Stimulated activated CD4-positive, alpha-beta T cell treated with anti-CD3 and anti-CD28 coated beads, TNF-alpha, amount 100 ng/mL, for 4 hours (primary cell): ENCODE measurements at regions not wholly inside any gene's neighbourhood (a gene's known extent, or its start where the extent isn't known, plus 50 kb on each side); places are given as distances from the start of the nearest gene placed in this dataset.

Experiments
- DNase-seq, 3 experiments: peaks; one replicate each; pipeline ENCODE4 v3.0.0-alpha.2; 2020; ENCODE audit warnings: low read depth in 3 of 3

DNA sequence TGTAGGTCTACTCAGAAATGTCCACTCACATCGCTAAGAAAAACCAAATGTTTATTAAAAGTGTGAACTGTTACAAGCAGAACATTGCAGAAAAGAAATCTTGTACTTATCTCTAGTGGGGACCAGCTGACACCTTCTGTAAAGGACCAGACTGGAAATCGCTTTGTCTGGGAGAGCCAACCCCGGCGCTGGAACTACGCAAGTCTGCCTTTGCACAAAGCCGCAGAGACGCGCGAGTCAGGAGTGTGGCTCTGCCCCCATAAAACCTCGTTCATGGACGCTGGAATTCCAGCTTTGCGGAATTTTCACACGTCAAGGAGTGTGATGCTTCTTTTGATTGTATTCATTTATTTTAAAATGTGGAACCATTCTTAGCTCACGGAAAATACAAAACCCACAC, 141.9 kb upstream of the SALL3 start:
- DNase-seq = no peak

GRCh38 chr18:78838183-78838582, 141.4 kb upstream of the SALL3 start:
- no peak for DNase-seq

- DNase-seq = no peak
Measured at GRCh38 chr18:78849046-78849445, 130.6 kb upstream of the SALL3 start.

DNA sequence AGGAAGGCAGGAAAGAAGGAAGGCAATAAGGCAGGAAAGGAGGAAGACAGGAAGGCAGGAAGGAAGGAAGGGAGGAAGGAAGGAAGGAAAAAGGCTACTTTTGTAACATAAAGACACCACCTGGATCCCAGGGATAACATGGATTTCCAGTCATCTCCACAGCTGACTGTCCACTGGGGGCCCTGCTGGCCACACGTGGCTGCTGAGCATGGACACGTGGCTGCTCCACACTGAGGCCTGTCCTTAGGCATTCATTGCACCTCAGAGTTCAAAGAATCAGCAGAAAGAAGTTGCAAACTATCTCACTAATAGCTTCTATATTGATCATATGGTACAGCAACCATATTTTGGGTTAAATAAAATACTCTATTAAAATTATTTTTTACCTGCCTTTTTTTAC, 130.2 kb upstream of the SALL3 start:
- no peak for DNase-seq

DNA sequence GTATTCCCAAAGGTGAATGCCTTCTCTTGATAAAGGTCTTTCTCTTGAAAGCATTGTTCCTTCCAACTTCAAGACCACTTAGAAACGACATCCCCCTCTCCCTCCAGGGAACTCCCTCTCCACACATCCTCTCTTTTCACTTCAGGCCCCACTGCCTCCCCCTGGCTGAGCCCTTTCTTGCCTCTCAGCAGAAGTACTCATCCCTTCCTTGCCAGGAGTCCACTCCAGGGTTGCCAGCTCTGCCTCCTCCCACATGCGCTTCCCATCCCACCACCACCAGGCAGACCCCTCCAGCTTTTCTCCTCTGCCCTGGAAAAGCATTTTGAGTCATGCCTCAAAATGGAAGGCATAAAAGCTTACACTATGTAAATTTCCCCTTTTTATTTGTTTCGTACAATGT, 126.3 kb upstream of the SALL3 start:
- DNase-seq = no peak

- DNase-seq = no peak
Measured at GRCh38 chr18:78855188-78855587, 124.4 kb upstream of the SALL3 start.

GRCh38 chr18:78856569-78857313, 122.9 kb upstream of the SALL3 start:
- DNase-seq = no peak

GRCh38 chr18:78857314-78858150, 122.1 kb upstream of the SALL3 start:
- DNase-seq = no peak

- no peak for DNase-seq
Measured at GRCh38 chr18:78859686-78860085, 119.9 kb upstream of the SALL3 start.

GRCh38 chr18:78860117-78860516, 119.5 kb upstream of the SALL3 start:
- DNase-seq = no peak

DNA sequence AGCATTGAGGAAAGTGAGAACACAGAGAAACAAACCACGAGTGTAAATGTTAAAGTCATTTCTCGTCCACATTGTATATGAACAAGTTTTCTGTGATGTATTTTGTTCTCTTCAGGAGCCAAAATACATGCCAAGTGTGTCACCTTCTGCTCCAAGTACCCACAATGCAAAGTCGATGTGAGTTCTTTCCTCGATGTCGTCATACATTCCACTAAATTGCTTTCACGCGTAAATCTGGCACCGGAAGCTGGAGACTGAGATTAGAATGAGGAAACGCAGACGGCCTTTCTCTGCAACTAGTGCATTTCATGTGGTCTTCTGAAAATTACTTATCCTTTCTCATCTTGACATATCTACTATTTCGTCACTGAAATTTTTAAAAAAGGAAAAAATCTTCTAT, 118.5 kb upstream of the SALL3 start:
- DNase-seq = no peak

- DNase-seq = no peak
Measured at GRCh38 chr18:78861706-78862105, 117.9 kb upstream of the SALL3 start.

DNA sequence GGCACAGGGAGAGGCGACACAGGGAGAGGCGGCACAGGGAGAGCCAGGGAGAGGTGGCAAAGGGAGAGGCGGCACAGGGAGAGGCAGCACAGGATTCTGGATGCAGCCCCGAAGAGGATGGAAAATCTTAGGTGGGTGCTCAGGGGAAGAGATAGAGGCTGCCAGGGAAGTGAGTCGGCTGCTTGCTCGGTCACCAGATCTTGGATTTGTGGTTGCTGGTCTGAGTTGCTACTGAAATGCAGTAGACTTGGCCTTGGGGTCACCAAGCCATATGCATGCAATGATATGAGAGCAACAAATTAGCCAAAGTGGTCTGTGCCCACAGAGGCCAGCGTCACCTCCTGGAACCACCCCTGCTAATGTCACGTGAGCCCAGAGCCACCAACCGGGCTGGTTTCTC, 117.2 kb upstream of the SALL3 start:
- DNase-seq = no peak

GRCh38 chr18:78865056-78865598, 114.5 kb upstream of the SALL3 start:
- no peak for DNase-seq

DNA sequence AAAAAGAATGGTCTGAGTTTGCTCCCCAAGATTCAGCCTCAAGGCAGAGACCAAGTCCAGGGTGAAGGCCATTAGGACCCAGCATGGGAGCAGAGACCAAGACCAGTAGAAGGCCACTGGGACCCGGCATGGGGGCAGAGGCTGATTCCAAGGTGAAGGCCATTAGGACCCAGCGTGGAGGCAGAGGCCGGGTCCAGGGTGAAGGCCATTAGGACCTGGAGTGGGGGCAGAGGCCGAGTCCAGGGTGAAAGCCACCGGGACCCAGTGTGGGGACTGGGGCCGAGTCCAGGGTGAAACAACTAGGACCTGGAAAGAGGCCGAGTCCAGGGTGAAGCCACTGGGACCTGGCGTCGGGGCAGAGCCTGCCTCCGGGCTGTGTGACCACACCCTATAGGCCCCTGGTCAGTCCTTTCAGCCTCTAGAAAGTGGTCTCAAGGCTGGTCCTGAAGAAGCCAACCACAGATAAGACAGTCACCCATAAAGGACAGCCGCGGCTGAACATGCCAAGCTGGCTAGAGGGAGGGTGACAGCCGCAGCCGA, 113.8 kb upstream of the SALL3 start:
- DNase-seq = no peak

- no peak for DNase-seq
Measured at GRCh38 chr18:78867131-78867530, 112.5 kb upstream of the SALL3 start.

DNA sequence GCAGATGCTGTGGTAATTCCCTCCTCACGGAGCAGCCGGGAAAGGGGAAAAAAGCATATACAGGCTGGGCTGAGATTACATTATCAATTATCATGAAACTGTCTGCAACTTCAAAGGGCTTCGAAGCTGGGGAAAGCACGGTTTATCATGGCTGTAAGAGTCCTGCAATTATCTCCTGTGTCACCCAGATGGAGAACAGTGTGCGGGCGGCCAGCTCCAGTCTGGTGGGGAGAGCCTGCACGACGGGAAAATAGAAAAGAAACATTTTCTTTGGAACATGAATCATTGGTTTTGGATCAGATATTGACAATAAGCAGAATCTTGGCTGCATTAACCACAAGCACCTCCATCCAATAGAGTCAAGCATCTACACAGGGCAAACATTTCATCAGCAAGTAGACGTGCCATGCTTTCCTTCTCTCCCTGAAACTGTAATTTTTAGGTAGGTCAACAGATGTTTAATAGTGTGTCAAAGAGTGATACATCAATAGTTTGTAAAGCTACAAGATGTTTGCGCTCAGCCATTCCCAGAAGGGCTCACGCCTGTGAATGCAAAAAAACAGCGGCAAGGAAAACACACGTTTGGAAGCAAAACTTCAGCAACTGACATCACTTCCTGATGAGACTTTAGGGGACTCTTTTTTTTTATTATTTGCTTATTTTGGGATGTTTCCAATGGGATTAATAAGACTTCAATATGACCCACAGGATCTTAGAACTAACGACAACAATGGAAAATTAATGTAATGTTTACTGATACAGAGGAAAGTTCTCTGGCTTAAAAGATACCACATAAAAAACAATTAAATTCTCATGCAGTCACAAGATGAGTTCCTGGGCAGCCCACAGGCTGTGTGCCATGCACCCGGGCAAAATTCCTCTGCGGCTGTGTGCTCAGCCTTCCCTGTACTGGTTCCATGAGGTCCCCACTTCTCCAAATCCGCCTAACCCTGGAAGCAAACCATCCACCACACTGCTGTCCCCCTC, 111.0 kb upstream of the SALL3 start:
- DNase-seq = no peak

DNA sequence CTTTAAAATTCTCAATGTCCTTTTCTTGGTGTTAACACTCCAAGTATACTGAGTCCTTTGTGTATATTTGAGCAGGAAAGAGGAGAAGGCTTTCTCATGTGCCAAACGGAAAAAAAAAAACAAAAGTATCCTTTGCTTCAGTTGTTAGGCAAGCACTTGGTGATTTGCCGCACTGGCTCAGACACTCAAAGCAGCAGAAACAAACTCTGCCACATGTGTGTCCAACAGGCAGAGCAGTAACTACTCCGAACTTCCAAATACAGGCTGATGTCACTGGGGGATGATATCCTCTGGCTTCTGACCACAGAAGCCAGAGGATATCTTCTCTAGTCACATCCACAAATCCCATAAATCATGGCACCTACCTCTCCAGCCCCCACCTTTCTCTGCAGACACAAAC, 108.0 kb upstream of the SALL3 start:
- DNase-seq = no peak

GRCh38 chr18:78873926-78874500, 105.6 kb upstream of the SALL3 start:
- DNase-seq = no peak

- no peak for DNase-seq
Measured at GRCh38 chr18:78875016-78875777, 104.4 kb upstream of the SALL3 start.
